Sigmoid colon (tissue), 4 donors: ENCODE measurements at regions not wholly inside any gene's neighbourhood (a gene's known extent, or its start where the extent isn't known, plus 50 kb on each side); places are given as distances from the start of the nearest gene placed in this dataset.

Experiments used
- EP300 ChIP-seq, 4 donors: sonication (generic); formaldehyde crosslinking; IDR thresholded peaks; one replicate each; pipeline ENCODE4 v1.6.1; 2017; ENCODE audit warnings: antibody characterized with exemption in 4 of 4
- POLR2A ChIP-seq, 2 donors: fragments of 450-650 bp; IDR thresholded peaks; one replicate each; pipeline ENCODE4 v1.6.1; 2016; ENCODE audit warnings: antibody characterized with exemption in 2 of 2, mild to moderate bottlenecking in 2 of 2, moderate library complexity in 2 of 2
- POLR2AphosphoS5 ChIP-seq, 4 donors: sonication (generic); formaldehyde crosslinking; IDR thresholded peaks; one replicate each; pipeline ENCODE4 v1.6.1; 2017; ENCODE audit warnings: antibody characterized with exemption in 4 of 4
- TF ChIP-seq, protein P1 (sequence below), 4 experiments: fragments of 450-650 bp in 3 of 4; fragments of 200-600 bp in 1 of 4; IDR thresholded peaks; one replicate each; pipeline ENCODE4 v1.5.1; 2016 to 2019; ENCODE audit warnings: antibody characterized with exemption in 4 of 4, mild to moderate bottlenecking in 3 of 4, moderate library complexity in 2 of 4

GRCh38 chr15:39013262-39013661, 448.6 kb upstream of the RASGRP1 start:
- TF ChIP-seq POLR2A (IDR thresholded peaks at IDR 0.05) (no peak), POLR2AphosphoS5 (IDR thresholded peaks at IDR 0.05) (no peak), EP300 (IDR thresholded peaks at IDR 0.05) (no peak)
- TF ChIP-seq, protein P1, sequence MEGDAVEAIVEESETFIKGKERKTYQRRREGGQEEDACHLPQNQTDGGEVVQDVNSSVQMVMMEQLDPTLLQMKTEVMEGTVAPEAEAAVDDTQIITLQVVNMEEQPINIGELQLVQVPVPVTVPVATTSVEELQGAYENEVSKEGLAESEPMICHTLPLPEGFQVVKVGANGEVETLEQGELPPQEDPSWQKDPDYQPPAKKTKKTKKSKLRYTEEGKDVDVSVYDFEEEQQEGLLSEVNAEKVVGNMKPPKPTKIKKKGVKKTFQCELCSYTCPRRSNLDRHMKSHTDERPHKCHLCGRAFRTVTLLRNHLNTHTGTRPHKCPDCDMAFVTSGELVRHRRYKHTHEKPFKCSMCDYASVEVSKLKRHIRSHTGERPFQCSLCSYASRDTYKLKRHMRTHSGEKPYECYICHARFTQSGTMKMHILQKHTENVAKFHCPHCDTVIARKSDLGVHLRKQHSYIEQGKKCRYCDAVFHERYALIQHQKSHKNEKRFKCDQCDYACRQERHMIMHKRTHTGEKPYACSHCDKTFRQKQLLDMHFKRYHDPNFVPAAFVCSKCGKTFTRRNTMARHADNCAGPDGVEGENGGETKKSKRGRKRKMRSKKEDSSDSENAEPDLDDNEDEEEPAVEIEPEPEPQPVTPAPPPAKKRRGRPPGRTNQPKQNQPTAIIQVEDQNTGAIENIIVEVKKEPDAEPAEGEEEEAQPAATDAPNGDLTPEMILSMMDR (IDR thresholded peaks at IDR 0.05) = no peak
